ENCODE measurements at regions not wholly inside any gene's neighbourhood (a gene's known extent, or its start where the extent isn't known, plus 50 kb on each side); places are given as distances from the start of the nearest gene placed in this dataset.

DNA sequence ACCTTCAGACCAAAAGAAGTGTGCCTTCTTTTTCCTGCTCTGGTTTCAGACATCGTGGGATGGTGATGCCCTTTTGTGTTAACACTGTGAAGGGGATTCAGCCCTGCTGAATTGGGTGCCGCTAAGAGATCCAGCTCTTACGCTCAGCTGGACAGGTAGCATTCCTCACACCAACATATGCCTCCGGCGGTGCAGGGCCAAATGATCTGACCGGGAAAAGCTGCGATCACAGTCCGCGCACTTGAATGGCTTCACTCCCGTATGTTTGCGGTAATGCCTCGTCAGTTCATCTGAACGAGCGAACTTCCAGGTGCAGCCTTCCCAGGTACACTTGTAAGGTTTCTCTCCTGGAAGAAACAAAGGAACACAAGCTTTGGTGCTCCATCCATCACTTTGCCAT is 438.9 kb downstream of the KLF12 start:
- H3K4me1 ChIP-seq (ENCODE audit: control insufficient read depth in 1 of 2, insufficient read depth in 2 of 2, low read length in 2 of 2), result peaks cover 10 to 15% of the 10 kb centered on the region in 2 experiments
- H3K9me2 ChIP-seq (ENCODE audit: insufficient read depth), result no peaks in the 10 kb centered on the region
- H3K27me3 ChIP-seq (ENCODE audit: insufficient read depth, low read length), result no peaks in the 10 kb centered on the region
- TF ChIP-seq, protein P1, sequence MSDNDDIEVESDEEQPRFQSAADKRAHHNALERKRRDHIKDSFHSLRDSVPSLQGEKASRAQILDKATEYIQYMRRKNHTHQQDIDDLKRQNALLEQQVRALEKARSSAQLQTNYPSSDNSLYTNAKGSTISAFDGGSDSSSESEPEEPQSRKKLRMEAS (IDR thresholded peaks at IDR 0.05), result no peak
- no peaks in the 10 kb centered on the region for H4K20me1 ChIP-seq (ENCODE audit: insufficient read depth)
- H3K36me3 ChIP-seq (ENCODE audit: control insufficient read depth in 1 of 2, insufficient read depth in 2 of 2, low read length in 2 of 2), result no peaks in the 10 kb centered on the region
- no peak for ATAC-seq
- no peak overlapping the region for H3K9ac ChIP-seq (ENCODE audit: low read length)
- no peak overlapping the region for H2AFZ ChIP-seq (ENCODE audit: low read depth, low read length, poor library complexity, severe bottlenecking)
- intact Hi-C loops (cut with micrococcal nuclease), result no loop called here
- no peaks in the 10 kb centered on the region for H3K9me3 ChIP-seq (ENCODE audit: control insufficient read depth in 1 of 2, insufficient read depth in 1 of 2, low read depth in 1 of 2, low read length in 2 of 2)
- RAD21 ChIA-PET (ENCODE audit: low non-redundant PET in 1 of 2, low total read pairs in 2 of 2, uncharacterized antibody in 2 of 2, unreplicated experiment in 2 of 2), result no interaction called here
- CTCF ChIA-PET, result no interaction called here
- H3K4me2 ChIP-seq (ENCODE audit: low read length), result no peak overlapping the region
- DNase-seq (ENCODE audit: low read depth, low spot score), result no peak
- no peak overlapping the region for H3K27ac ChIP-seq (ENCODE audit: low read depth, low read length)
- no TSS peak for BruUV-seq (replicated peaks)
- no peaks in the 10 kb centered on the region for H3K79me2 ChIP-seq (ENCODE audit: insufficient read depth, low read length)
- POLR2A ChIA-PET, result no interaction called here
- no peak overlapping the region for H3K4me3 ChIP-seq (replicated peaks in 1 of 2; ENCODE audit: low read depth in 1 of 2, low read length in 2 of 2)

DNA sequence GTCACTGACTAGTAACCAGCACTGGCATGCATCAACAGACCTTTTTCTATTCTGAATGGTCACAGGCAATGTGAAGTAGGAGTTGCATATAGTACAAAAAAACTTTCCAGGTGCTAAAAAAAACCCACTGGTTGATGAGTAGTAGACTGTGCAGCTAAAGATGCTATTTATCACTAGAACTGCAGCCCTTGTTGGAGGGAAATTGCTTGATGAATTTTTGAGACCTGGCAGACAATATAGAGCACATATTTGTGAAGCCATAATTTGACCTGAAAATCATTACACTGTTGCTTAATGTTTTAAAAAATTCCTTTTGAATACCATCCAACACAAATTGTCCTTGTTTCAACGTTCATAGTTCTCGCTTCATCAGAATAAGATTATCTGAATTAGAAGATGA is 441.0 kb downstream of the KLF12 start:
- intact Hi-C loops (cut with micrococcal nuclease), result no loop called here
- no peak for TF ChIP-seq EGR1 (IDR thresholded peaks at IDR 0.05; ENCODE audit: low read depth)
- no peak for TF ChIP-seq ZNF274 (IDR thresholded peaks at IDR 0.05; ENCODE audit: low read depth, low read length)
- TF ChIP-seq POLR2A (IDR thresholded peaks at IDR 0.05; ENCODE audit: borderline replicate concordance, extremely low read depth, insufficient read depth, insufficient read length), result no peak
- TF ChIP-seq TCF7L2 (IDR thresholded peaks at IDR 0.05; ENCODE audit: borderline replicate concordance, extremely low read depth, insufficient read depth, insufficient read length), result no peak
- TF ChIP-seq ELF1 (IDR thresholded peaks at IDR 0.05; ENCODE audit: borderline replicate concordance, low read depth), result no peak
- TF ChIP-seq YY1 (IDR thresholded peaks at IDR 0.05; ENCODE audit: extremely low read depth, insufficient replicate concordance, low read depth, low read length), result no peak
- TF ChIP-seq, protein P2, sequence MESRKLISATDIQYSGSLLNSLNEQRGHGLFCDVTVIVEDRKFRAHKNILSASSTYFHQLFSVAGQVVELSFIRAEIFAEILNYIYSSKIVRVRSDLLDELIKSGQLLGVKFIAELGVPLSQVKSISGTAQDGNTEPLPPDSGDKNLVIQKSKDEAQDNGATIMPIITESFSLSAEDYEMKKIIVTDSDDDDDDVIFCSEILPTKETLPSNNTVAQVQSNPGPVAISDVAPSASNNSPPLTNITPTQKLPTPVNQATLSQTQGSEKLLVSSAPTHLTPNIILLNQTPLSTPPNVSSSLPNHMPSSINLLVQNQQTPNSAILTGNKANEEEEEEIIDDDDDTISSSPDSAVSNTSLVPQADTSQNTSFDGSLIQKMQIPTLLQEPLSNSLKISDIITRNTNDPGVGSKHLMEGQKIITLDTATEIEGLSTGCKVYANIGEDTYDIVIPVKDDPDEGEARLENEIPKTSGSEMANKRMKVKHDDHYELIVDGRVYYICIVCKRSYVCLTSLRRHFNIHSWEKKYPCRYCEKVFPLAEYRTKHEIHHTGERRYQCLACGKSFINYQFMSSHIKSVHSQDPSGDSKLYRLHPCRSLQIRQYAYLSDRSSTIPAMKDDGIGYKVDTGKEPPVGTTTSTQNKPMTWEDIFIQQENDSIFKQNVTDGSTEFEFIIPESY (IDR thresholded peaks at IDR 0.05; ENCODE audit: extremely low read depth, insufficient replicate concordance, low read length), result no peak
- no peak for TF ChIP-seq JUND (IDR thresholded peaks at IDR 0.05)
- no peak for TF ChIP-seq ZFX (IDR thresholded peaks at IDR 0.05)
- TF ChIP-seq POLR2AphosphoS5 (IDR thresholded peaks at IDR 0.05; ENCODE audit: low read depth, low read length), result no peak
- TF ChIP-seq, protein P3, sequence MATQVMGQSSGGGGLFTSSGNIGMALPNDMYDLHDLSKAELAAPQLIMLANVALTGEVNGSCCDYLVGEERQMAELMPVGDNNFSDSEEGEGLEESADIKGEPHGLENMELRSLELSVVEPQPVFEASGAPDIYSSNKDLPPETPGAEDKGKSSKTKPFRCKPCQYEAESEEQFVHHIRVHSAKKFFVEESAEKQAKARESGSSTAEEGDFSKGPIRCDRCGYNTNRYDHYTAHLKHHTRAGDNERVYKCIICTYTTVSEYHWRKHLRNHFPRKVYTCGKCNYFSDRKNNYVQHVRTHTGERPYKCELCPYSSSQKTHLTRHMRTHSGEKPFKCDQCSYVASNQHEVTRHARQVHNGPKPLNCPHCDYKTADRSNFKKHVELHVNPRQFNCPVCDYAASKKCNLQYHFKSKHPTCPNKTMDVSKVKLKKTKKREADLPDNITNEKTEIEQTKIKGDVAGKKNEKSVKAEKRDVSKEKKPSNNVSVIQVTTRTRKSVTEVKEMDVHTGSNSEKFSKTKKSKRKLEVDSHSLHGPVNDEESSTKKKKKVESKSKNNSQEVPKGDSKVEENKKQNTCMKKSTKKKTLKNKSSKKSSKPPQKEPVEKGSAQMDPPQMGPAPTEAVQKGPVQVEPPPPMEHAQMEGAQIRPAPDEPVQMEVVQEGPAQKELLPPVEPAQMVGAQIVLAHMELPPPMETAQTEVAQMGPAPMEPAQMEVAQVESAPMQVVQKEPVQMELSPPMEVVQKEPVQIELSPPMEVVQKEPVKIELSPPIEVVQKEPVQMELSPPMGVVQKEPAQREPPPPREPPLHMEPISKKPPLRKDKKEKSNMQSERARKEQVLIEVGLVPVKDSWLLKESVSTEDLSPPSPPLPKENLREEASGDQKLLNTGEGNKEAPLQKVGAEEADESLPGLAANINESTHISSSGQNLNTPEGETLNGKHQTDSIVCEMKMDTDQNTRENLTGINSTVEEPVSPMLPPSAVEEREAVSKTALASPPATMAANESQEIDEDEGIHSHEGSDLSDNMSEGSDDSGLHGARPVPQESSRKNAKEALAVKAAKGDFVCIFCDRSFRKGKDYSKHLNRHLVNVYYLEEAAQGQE (IDR thresholded peaks at IDR 0.05; ENCODE audit: low read depth), result no peak
- TF ChIP-seq, protein P4, sequence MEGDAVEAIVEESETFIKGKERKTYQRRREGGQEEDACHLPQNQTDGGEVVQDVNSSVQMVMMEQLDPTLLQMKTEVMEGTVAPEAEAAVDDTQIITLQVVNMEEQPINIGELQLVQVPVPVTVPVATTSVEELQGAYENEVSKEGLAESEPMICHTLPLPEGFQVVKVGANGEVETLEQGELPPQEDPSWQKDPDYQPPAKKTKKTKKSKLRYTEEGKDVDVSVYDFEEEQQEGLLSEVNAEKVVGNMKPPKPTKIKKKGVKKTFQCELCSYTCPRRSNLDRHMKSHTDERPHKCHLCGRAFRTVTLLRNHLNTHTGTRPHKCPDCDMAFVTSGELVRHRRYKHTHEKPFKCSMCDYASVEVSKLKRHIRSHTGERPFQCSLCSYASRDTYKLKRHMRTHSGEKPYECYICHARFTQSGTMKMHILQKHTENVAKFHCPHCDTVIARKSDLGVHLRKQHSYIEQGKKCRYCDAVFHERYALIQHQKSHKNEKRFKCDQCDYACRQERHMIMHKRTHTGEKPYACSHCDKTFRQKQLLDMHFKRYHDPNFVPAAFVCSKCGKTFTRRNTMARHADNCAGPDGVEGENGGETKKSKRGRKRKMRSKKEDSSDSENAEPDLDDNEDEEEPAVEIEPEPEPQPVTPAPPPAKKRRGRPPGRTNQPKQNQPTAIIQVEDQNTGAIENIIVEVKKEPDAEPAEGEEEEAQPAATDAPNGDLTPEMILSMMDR (IDR thresholded peaks at IDR 0.05 in 2 of 3, conservative IDR thresholded peaks at IDR 0.05 in 1 of 3; ENCODE audit: borderline replicate concordance in 1 of 3, insufficient read depth in 1 of 3, low read depth in 2 of 3, low read length in 2 of 3), result no peak

More for the DNA sequence above, 441.0 kb downstream of the KLF12 start:
- Histone ChIP-seq H2AFZ (ENCODE audit: low read depth, low read length, poor library complexity, severe bottlenecking) (no peak overlapping the region), H3K27ac (ENCODE audit: low read depth, low read length) (no peak overlapping the region), H3K79me2 (ENCODE audit: insufficient read depth, low read length) (no peaks in the 10 kb centered on the region), H4K20me1 (ENCODE audit: insufficient read depth) (no peaks in the 10 kb centered on the region), H3K4me3 (replicated peaks in 1 of 2; ENCODE audit: low read depth in 1 of 2, low read length in 2 of 2) (no peak overlapping the region), H3K36me3 (ENCODE audit: control insufficient read depth in 1 of 2, insufficient read depth in 2 of 2, low read length in 2 of 2) (no peaks in the 10 kb centered on the region), H3K27me3 (ENCODE audit: insufficient read depth, low read length) (no peaks in the 10 kb centered on the region), H3K4me1 (ENCODE audit: control insufficient read depth in 1 of 2, insufficient read depth in 2 of 2, low read length in 2 of 2) (peaks cover 0 to under 1% of the 10 kb centered on the region in 2 experiments; a peak in 1 of 4 replicates), H3K9me2 (ENCODE audit: insufficient read depth) (no peaks in the 10 kb centered on the region), H3K9me3 (ENCODE audit: control insufficient read depth in 1 of 2, insufficient read depth in 1 of 2, low read depth in 1 of 2, low read length in 2 of 2) (no peaks in the 10 kb centered on the region), H3K9ac (ENCODE audit: low read length) (no peak overlapping the region), H3K4me2 (ENCODE audit: low read length) (no peak overlapping the region)
- CTCF ChIA-PET, result interaction anchor here (1.1 kb wide), 1 partner anchor 884 kb away, joined by 4 read pairs; no protein-coding TSS in a partner anchor
- no peak for ATAC-seq
- RAD21 ChIA-PET (ENCODE audit: low non-redundant PET in 1 of 2, low total read pairs in 2 of 2, uncharacterized antibody in 2 of 2, unreplicated experiment in 2 of 2), result no interaction called here
- POLR2A ChIA-PET, result no interaction called here
- DNase-seq (ENCODE audit: low read depth, low spot score), result no peak
- BruUV-seq (replicated peaks), result no TSS peak

Data from HCT116 (cell line).